ENCODE measurements at regions not wholly inside any gene's neighbourhood (a gene's known extent, or its start where the extent isn't known, plus 50 kb on each side); places are given as distances from the start of the nearest gene placed in this dataset.

DNA sequence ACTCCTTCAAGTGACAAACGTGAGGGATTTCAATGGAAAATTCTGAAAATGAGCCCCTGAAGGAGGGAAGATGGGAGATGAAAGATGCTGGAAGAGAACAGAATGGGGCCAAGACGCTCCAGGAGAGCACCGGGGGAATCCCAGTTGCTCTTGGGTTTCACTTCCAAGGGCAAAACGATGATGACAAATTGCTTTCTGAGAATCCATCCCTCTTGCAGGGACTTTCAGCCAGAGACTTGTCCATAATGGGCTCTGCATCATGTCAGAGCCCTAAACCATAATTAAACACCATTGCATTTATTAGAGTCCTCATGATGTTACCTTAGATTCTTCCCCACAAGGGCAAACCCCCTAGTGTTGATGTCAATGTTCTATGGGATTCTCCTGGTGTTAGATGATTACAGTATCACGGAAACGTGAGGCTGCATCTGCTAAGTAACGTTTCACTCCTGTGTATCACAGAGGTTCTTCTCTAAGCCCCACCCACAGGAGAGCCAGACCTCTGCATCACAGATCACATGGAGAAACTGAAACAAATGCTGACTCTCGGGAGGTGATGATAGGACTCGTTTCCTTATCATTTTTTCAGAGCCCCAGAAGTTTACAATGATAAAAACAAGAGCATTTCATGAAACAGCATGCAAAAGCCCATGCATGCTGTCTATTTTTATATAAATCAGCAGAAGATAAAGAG lies 114.4 kb downstream of the TENT4A start:
- no TSS peak for BruUV-seq (replicated peaks)
- intact Hi-C loops (cut with micrococcal nuclease; ENCODE audit: unreplicated experiment): no loop called here
- DNase-seq (ENCODE audit: low spot score): no peak
- H4K20me1 ChIP-seq (ENCODE audit: insufficient read depth, low read length): no peaks in the 10 kb centered on the region
- H3K9me3 ChIP-seq (ENCODE audit: low read length): no peaks in the 10 kb centered on the region
- H3K27ac ChIP-seq (ENCODE audit: low read depth, low read length, poor library complexity, severe bottlenecking): no peak overlapping the region
- no peak overlapping the region for H2AFZ ChIP-seq (ENCODE audit: low read length)
- H3K79me2 ChIP-seq (ENCODE audit: insufficient read depth, low read depth, low read length): no peaks in the 10 kb centered on the region
- ChIA-PET POLR2A (no interaction called here), CTCF (ENCODE audit: unreplicated experiment) (no interaction called here)
- H3K4me3 ChIP-seq (ENCODE audit: low read depth, low read length, poor library complexity, severe bottlenecking): no peak overlapping the region
- TF ChIP-seq, protein P1, sequence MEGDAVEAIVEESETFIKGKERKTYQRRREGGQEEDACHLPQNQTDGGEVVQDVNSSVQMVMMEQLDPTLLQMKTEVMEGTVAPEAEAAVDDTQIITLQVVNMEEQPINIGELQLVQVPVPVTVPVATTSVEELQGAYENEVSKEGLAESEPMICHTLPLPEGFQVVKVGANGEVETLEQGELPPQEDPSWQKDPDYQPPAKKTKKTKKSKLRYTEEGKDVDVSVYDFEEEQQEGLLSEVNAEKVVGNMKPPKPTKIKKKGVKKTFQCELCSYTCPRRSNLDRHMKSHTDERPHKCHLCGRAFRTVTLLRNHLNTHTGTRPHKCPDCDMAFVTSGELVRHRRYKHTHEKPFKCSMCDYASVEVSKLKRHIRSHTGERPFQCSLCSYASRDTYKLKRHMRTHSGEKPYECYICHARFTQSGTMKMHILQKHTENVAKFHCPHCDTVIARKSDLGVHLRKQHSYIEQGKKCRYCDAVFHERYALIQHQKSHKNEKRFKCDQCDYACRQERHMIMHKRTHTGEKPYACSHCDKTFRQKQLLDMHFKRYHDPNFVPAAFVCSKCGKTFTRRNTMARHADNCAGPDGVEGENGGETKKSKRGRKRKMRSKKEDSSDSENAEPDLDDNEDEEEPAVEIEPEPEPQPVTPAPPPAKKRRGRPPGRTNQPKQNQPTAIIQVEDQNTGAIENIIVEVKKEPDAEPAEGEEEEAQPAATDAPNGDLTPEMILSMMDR (conservative IDR thresholded peaks at IDR 0.05; ENCODE audit: low read length): no peak
- no peak for TF ChIP-seq EZH2phosphoT487 (IDR thresholded peaks at IDR 0.05; ENCODE audit: borderline replicate concordance, low read depth, low read length)
- no peak overlapping the region for H3K4me2 ChIP-seq (ENCODE audit: low read length)
- no peaks in the 10 kb centered on the region for H3K9me2 ChIP-seq (ENCODE audit: insufficient read depth, low read length)
- H3K36me3 ChIP-seq (ENCODE audit: insufficient read depth, low read length): no peaks in the 10 kb centered on the region
- H3K4me1 ChIP-seq (ENCODE audit: insufficient read depth, low read length, poor library complexity, severe bottlenecking): no peaks in the 10 kb centered on the region

DNA sequence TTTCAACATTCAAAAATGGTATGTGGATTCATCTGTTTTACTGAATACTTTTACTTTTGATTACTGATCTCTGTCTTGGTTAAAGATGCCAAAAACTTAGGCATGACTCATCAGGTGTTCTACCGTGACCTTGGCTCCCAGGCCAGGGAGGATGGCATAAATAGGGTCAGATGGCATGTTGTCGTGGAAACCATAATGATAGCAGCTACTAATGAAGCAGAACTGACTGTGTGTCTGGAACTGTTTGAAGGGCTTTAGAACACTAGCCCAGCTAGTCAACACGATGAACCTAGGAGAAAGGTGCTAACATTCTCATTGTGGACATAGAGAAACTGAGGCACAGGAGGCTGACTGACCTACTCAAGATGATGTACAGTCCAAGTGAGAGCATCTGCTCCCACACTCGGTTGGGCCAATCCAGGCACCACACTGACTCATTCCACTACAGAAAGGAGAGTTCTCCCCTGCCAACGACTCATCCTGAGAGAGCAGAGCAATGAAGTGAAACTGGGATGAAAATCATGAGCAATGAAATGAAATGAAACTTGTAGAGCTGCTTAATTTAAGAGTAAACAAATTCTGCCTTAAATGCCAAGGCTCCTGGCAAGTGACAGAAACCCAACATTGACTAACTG lies 116.0 kb downstream of the TENT4A start:
- Histone ChIP-seq H3K4me2 (ENCODE audit: low read length) (no peak overlapping the region), H3K27ac (ENCODE audit: low read depth, low read length, poor library complexity, severe bottlenecking) (no peak overlapping the region), H4K20me1 (ENCODE audit: insufficient read depth, low read length) (no peaks in the 10 kb centered on the region), H3K79me2 (ENCODE audit: insufficient read depth, low read depth, low read length) (no peaks in the 10 kb centered on the region), H3K36me3 (ENCODE audit: insufficient read depth, low read length) (no peaks in the 10 kb centered on the region), H2AFZ (ENCODE audit: low read length) (no peak overlapping the region), H3K9me2 (ENCODE audit: insufficient read depth, low read length) (no peaks in the 10 kb centered on the region), H3K4me3 (ENCODE audit: low read depth, low read length, poor library complexity, severe bottlenecking) (no peak overlapping the region), H3K9me3 (ENCODE audit: low read length) (no peaks in the 10 kb centered on the region), H3K4me1 (ENCODE audit: insufficient read depth, low read length, poor library complexity, severe bottlenecking) (no peaks in the 10 kb centered on the region)
- TF ChIP-seq EZH2phosphoT487 (IDR thresholded peaks at IDR 0.05; ENCODE audit: borderline replicate concordance, low read depth, low read length): no peak
- TF ChIP-seq, protein P1 (conservative IDR thresholded peaks at IDR 0.05; ENCODE audit: low read length): no peak
- ChIA-PET POLR2A (interaction anchor here (1.2 kb wide), 1 partner anchor 9 kb away, joined by 3 read pairs; no protein-coding TSS in a partner anchor), CTCF (ENCODE audit: unreplicated experiment) (no interaction called here)
- no TSS peak for BruUV-seq (replicated peaks)
- intact Hi-C loops (cut with micrococcal nuclease; ENCODE audit: unreplicated experiment): no loop called here
- DNase-seq (ENCODE audit: low spot score): no peak

DNA sequence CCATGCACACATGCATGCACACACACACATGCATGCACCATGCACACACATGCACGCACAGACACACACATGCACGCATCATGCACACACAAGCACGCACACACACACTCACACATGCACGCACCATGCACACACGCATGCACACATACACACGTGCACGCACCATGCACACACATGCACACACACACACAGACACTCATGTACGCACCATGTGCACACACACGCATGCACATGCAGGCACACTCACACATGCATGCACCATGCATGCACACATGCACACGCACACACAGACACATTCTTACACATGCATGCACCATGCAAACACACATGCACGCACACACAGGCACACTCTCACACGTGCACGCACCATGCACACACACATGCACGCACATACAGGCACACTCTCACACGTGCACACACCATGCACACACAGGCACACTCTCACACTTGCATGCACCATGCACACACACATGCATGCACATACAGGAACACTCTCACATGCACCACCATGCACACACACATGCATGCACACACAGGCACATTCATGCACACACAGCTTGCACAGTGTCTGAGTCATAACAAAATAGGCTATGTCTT lies 117.5 kb downstream of the TENT4A start:
- H3K36me3 ChIP-seq (ENCODE audit: insufficient read depth, low read length): no peaks in the 10 kb centered on the region
- DNase-seq (ENCODE audit: low spot score): no peak
- no peaks in the 10 kb centered on the region for H3K9me3 ChIP-seq (ENCODE audit: low read length)
- H3K27ac ChIP-seq (ENCODE audit: low read depth, low read length, poor library complexity, severe bottlenecking): no peak overlapping the region
- no peak overlapping the region for H2AFZ ChIP-seq (ENCODE audit: low read length)
- H3K4me2 ChIP-seq (ENCODE audit: low read length): no peak overlapping the region
- H3K4me3 ChIP-seq (ENCODE audit: low read depth, low read length, poor library complexity, severe bottlenecking): no peak overlapping the region
- POLR2A ChIA-PET: no interaction called here
- no peaks in the 10 kb centered on the region for H3K79me2 ChIP-seq (ENCODE audit: insufficient read depth, low read depth, low read length)
- intact Hi-C loops (cut with micrococcal nuclease; ENCODE audit: unreplicated experiment): no loop called here
- TF ChIP-seq, protein P1 (conservative IDR thresholded peaks at IDR 0.05; ENCODE audit: low read length): no peak
- no peak for TF ChIP-seq EZH2phosphoT487 (IDR thresholded peaks at IDR 0.05; ENCODE audit: borderline replicate concordance, low read depth, low read length)
- H4K20me1 ChIP-seq (ENCODE audit: insufficient read depth, low read length): no peaks in the 10 kb centered on the region
- BruUV-seq (replicated peaks): no TSS peak
- no peaks in the 10 kb centered on the region for H3K4me1 ChIP-seq (ENCODE audit: insufficient read depth, low read length, poor library complexity, severe bottlenecking)
- H3K9me2 ChIP-seq (ENCODE audit: insufficient read depth, low read length): no peaks in the 10 kb centered on the region
- CTCF ChIA-PET (ENCODE audit: unreplicated experiment): no interaction called here
